PC-9 (cell line): ENCODE measurements at regions not wholly inside any gene's neighbourhood (a gene's known extent, or its start where the extent isn't known, plus 50 kb on each side); places are given as distances from the start of the nearest gene placed in this dataset.

ENCODE experiments used
- EZH2 ChIP-seq: fragments of 200-600 bp; sonication (generic); IDR thresholded peaks from 2 replicates; pipeline ENCODE4 v1.8.0; 2017; ENCODE audit warnings: antibody characterized with exemption, low read depth
- TF ChIP-seq, protein P1 (sequence below): fragments of 200-600 bp; sonication (generic); conservative IDR thresholded peaks from 2 replicates; pipeline ENCODE4 v1.6.1; 2017; ENCODE audit warnings: mixed run types, antibody characterized with exemption, mild to moderate bottlenecking, moderate library complexity

DNA sequence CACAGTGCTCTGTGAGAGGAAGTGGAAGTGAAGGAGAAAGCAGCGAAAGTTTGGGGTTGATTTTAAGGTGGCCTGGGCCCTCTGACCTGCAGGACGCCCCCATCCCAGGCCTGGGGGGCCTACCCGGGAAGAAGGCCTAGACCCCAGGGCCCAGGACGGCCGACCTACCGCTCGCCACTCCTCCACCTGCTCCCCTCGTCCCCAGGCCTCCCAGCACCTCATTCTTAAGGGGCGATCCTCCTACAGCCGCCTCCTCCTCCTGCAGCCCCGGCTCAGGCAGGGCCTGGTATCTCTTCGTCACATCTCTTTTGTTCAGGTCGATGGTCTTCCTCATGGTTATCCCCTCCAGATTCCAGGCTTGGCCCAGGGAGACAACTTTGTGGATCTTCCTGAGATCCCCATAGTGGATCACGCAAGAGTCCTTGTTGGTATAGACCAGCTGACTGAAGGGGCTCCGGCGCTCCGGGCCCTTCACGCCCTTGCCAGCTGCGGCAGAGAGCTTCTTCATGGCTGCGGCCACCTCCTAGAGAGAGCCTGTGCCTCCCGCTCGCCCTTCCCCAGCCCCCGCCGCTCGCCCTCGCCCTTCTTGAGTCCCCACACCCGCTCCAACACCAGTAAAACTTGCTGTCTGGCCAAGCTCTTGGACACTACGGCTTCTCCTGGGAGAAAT lies 117.5 kb downstream of the OR13A1 start:
- TF ChIP-seq, protein P1, sequence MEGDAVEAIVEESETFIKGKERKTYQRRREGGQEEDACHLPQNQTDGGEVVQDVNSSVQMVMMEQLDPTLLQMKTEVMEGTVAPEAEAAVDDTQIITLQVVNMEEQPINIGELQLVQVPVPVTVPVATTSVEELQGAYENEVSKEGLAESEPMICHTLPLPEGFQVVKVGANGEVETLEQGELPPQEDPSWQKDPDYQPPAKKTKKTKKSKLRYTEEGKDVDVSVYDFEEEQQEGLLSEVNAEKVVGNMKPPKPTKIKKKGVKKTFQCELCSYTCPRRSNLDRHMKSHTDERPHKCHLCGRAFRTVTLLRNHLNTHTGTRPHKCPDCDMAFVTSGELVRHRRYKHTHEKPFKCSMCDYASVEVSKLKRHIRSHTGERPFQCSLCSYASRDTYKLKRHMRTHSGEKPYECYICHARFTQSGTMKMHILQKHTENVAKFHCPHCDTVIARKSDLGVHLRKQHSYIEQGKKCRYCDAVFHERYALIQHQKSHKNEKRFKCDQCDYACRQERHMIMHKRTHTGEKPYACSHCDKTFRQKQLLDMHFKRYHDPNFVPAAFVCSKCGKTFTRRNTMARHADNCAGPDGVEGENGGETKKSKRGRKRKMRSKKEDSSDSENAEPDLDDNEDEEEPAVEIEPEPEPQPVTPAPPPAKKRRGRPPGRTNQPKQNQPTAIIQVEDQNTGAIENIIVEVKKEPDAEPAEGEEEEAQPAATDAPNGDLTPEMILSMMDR: no peak
- TF ChIP-seq EZH2: no peak
